Endothelial cell (in vitro differentiated cells): ENCODE measurements at regions not wholly inside any gene's neighbourhood (a gene's known extent, or its start where the extent isn't known, plus 50 kb on each side); places are given as distances from the start of the nearest gene placed in this dataset.

Experiments
- DNase-seq: peaks from one replicate; pipeline ENCODE4 v3.0.0; 2021; ENCODE audit warnings: low spot score
- H3K27ac Mint-ChIP-seq: one replicate; pipeline ENCODE4 v1.8.0; 2021; ENCODE audit warnings: mixed read lengths, inconsistent platforms; ENCODE audit not compliant: unreplicated experiment
- H3K27me3 Mint-ChIP-seq: one replicate; pipeline ENCODE4 v1.8.0; 2021; ENCODE audit warnings: mild to moderate bottlenecking, moderate library complexity, mixed read lengths, inconsistent platforms; ENCODE audit not compliant: unreplicated experiment
- H3K36me3 Mint-ChIP-seq: one replicate; pipeline ENCODE4 v1.8.0; 2021; ENCODE audit warnings: mild to moderate bottlenecking, low read depth, mixed read lengths, inconsistent platforms; ENCODE audit not compliant: unreplicated experiment
- H3K4me1 Mint-ChIP-seq: one replicate; pipeline ENCODE4 v1.8.0; 2021; ENCODE audit warnings: mild to moderate bottlenecking, mixed read lengths, inconsistent platforms; ENCODE audit not compliant: unreplicated experiment
- H3K4me3 Mint-ChIP-seq: one replicate; pipeline ENCODE4 v1.8.0; 2021; ENCODE audit warnings: mild to moderate bottlenecking, mixed read lengths, inconsistent platforms; ENCODE audit not compliant: unreplicated experiment
- H3K9me3 Mint-ChIP-seq: one replicate; pipeline ENCODE4 v1.8.0; 2021; ENCODE audit warnings: mixed read lengths, inconsistent platforms; ENCODE audit not compliant: unreplicated experiment
- CTCF ChIP-seq: fragments of 200-600 bp; sonication (generic); IDR thresholded peaks from one replicate; pipeline ENCODE4 v1.5.0; 2021; ENCODE audit warnings: antibody characterized with exemption; ENCODE audit not compliant: unreplicated experiment

DNA sequence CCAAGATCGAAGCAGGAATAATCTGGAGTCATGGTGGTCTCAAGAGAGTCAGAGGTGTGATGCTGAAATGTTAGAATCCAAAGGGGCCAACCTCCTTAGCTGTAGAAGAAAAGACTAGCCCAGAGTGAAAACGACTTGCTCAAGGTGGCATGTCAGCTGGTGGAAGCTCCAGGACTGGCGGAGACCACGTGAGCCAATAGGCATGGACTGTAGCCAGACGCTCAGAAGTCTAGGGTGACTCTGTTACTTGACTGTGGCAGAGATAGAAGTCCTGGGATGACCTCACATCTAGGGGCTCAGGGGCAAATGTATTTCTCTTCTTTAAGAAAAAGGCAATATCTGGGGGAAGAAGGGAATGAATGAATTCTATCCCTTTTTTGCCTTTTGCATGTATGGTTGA, 267.4 kb downstream of the ATG4C start:
- DNase-seq = no peak
- Mint-ChIP-seq H3K27ac (no peak overlapping the region), H3K4me3 (no peak overlapping the region), H3K36me3 (no peaks in the 10 kb centered on the region), H3K27me3 (peaks cover 1% of the 10 kb centered on the region), H3K4me1 (no peaks in the 10 kb centered on the region), H3K9me3 (no peaks in the 10 kb centered on the region)
- no peak for TF ChIP-seq CTCF

DNA sequence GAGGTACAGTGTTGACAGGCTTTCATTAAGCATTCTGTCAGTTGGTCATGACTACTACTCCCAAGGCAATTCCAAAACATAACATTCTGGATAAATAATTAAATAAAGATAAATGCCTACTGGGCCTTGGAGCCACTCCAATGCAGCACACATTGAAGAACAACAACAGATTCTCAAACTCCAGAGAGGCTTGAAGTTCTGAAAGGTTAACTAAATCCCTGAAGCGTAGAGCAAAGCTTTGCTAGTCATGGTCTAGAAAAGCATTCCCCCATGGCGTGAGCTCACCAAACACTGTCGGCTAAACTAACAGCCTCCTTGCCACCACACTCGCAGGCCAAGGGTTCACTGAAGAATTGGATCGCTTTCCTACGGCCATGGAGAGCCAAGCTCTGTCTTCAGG, 268.0 kb downstream of the ATG4C start:
- Mint-ChIP-seq H3K36me3 (no peaks in the 10 kb centered on the region), H3K9me3 (no peaks in the 10 kb centered on the region), H3K27ac (no peak overlapping the region), H3K4me1 (no peaks in the 10 kb centered on the region), H3K27me3 (peaks cover 2% of the 10 kb centered on the region), H3K4me3 (no peak overlapping the region)
- TF ChIP-seq CTCF = no peak
- no peak for DNase-seq

GRCh38 chr1:63054184-63054583, 268.2 kb upstream of the FOXD3 start:
- no peak overlapping the region for H3K4me3 Mint-ChIP-seq
- no peaks in the 10 kb centered on the region for H3K4me1 Mint-ChIP-seq
- no peak overlapping the region for H3K27ac Mint-ChIP-seq
- H3K9me3 Mint-ChIP-seq = no peaks in the 10 kb centered on the region
- DNase-seq = no peak
- peaks cover 2% of the 10 kb centered on the region for H3K27me3 Mint-ChIP-seq
- no peak for TF ChIP-seq CTCF
- no peaks in the 10 kb centered on the region for H3K36me3 Mint-ChIP-seq

DNA sequence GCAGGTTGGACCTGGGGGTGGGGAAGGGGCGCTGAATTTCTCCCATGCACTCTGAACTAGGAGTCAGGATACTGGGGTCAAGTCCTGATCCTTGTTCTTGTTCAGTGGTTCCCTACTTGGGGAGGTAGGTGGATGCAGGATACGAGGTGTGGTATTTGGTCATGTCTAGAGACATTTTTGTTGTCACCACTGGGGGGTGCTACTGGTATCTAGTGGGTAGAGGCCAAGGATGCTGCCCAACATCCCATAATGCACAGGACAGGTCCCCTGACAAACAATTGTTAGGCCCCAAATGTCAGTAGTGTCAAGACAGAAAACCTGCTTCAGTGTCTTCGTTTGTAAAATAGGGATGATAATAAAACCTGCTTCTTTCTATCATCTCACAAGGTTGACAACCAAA, 259.0 kb upstream of the FOXD3 start:
- H3K36me3 Mint-ChIP-seq = no peaks in the 10 kb centered on the region
- TF ChIP-seq CTCF = peak; percentile 49
- peak; percentile 17 for DNase-seq
- no peak overlapping the region for H3K27ac Mint-ChIP-seq
- no peaks in the 10 kb centered on the region for H3K27me3 Mint-ChIP-seq
- H3K9me3 Mint-ChIP-seq = no peaks in the 10 kb centered on the region
- no peak overlapping the region for H3K4me3 Mint-ChIP-seq
- no peaks in the 10 kb centered on the region for H3K4me1 Mint-ChIP-seq

- H3K4me3 Mint-ChIP-seq = no peak overlapping the region
- H3K27ac Mint-ChIP-seq = no peak overlapping the region
- H3K4me1 Mint-ChIP-seq = no peaks in the 10 kb centered on the region
- DNase-seq = no peak
- no peak for TF ChIP-seq CTCF
- no peaks in the 10 kb centered on the region for H3K36me3 Mint-ChIP-seq
- H3K9me3 Mint-ChIP-seq = no peaks in the 10 kb centered on the region
- H3K27me3 Mint-ChIP-seq = peaks cover 2% of the 10 kb centered on the region
Measured at GRCh38 chr1:63064135-63064534, 258.2 kb upstream of the FOXD3 start.
